T-cell (primary cell): ENCODE measurements at regions not wholly inside any gene's neighbourhood (a gene's known extent, or its start where the extent isn't known, plus 50 kb on each side); places are given as distances from the start of the nearest gene placed in this dataset.

Source experiments
- ATAC-seq, 4 experiments: fragments of 200-7000 bp in 3 of 4; fragments of 150-1000 bp in 1 of 4; cut with Tn5 transposase; replicated peaks in 1 of 4; 1 replicate in 3 of 4; 2 replicates in 1 of 4; pipeline ENCODE4 v1.10.0; 2021; ENCODE audit warnings: moderate library complexity in 3 of 4, mild to moderate bottlenecking in 2 of 4, moderate number of reproducible peaks in 1 of 4
- CTCF ChIA-PET, 2 donors: fragments of 300-600 bp; sonication (Branson Sonifier 250); formaldehyde crosslinking; loops; one replicate each; lab custom pipeline; 2022; ENCODE audit warnings: antibody characterized with exemption in 2 of 2; lab: Charles Lee
- POLR2A ChIA-PET, 2 donors: fragments of 300-600 bp; sonication (Branson Sonifier 250); formaldehyde crosslinking; loops; one replicate each; lab custom pipeline; 2022; ENCODE audit warnings: antibody characterized with exemption in 2 of 2; lab: Charles Lee
- DNase-seq, 35 experiments: peaks; one replicate each; pipeline versions ENCODE4 v3.0.0 to v3.0.0-alpha.2; 2013 to 2023
- H3K27ac ChIP-seq: one replicate; pipeline ENCODE4 v1.5.1; 2013; ENCODE audit warnings: low read length
- H3K27me3 ChIP-seq, 2 experiments: replicated peaks in 1 of 2; 1 replicate in 1 of 2; 2 replicates in 1 of 2; pipeline versions ENCODE4 v1.6.1 to v1.7.0; 2013; ENCODE audit warnings: low read length in 1 of 2, mixed read lengths in 1 of 2; ENCODE audit not compliant: control insufficient read depth in 2 of 2, insufficient read depth in 2 of 2; ENCODE audit errors: extremely low read depth in 1 of 2
- H3K36me3 ChIP-seq, 2 donors: 1 replicate in 1 of 2; 2 replicates in 1 of 2; pipeline versions ENCODE4 v1.6.1 to v1.7.0; 2013; ENCODE audit warnings: low read length in 1 of 2; ENCODE audit not compliant: control insufficient read depth in 2 of 2, insufficient read depth in 1 of 2; ENCODE audit errors: extremely low read depth in 1 of 2
- H3K4me1 ChIP-seq, 2 experiments: 1 replicate in 1 of 2; 2 replicates in 1 of 2; pipeline versions ENCODE4 v1.6.1 to v1.7.0; 2013; ENCODE audit warnings: low read length in 2 of 2, mixed read lengths in 1 of 2; ENCODE audit not compliant: insufficient read depth in 2 of 2, control insufficient read depth in 1 of 2; ENCODE audit errors: extremely low read depth in 1 of 2
- H3K4me3 ChIP-seq, 2 donors: 1 replicate in 1 of 2; 2 replicates in 1 of 2; pipeline versions ENCODE4 v1.5.1 to v1.7.0; 2013; ENCODE audit warnings: mild to moderate bottlenecking in 2 of 2, low read length in 1 of 2, moderate library complexity in 1 of 2; ENCODE audit not compliant: control insufficient read depth in 1 of 2; ENCODE audit errors: extremely low read depth in 1 of 2
- H3K9me3 ChIP-seq: 2 replicates; pipeline ENCODE4 v1.7.0; 2013
- H3K27ac Mint-ChIP-seq, 2 donors: one replicate each; pipeline ENCODE4 v1.8.0; 2020 to 2021; ENCODE audit warnings: mild to moderate bottlenecking in 2 of 2, mixed read lengths in 2 of 2
- H3K27me3 Mint-ChIP-seq, 2 donors: one replicate each; pipeline ENCODE4 v1.8.0; 2021 to 2022; ENCODE audit warnings: mixed read lengths in 2 of 2
- H3K36me3 Mint-ChIP-seq: one replicate; pipeline ENCODE4 v1.8.0; 2021; ENCODE audit warnings: mixed read lengths
- H3K4me1 Mint-ChIP-seq, 3 donors: one replicate each; pipeline ENCODE4 v1.8.0; 2020 to 2022; ENCODE audit warnings: mixed read lengths in 3 of 3, mild to moderate bottlenecking in 1 of 3
- H3K4me3 Mint-ChIP-seq, 3 donors: one replicate each; pipeline ENCODE4 v1.8.0; 2020 to 2022; ENCODE audit warnings: mild to moderate bottlenecking in 3 of 3, mixed read lengths in 3 of 3, moderate library complexity in 3 of 3
- H3K9me3 Mint-ChIP-seq, 3 donors: one replicate each; pipeline ENCODE4 v1.8.0; 2020 to 2022; ENCODE audit warnings: mixed read lengths in 3 of 3
- WGBS: methylation state at CpG from one replicate; pipeline ENCODE4 v1.1.5; 2013; ENCODE audit warnings: missing lambda C conversion rate; ENCODE audit not compliant: insufficient coverage; 5-methylcytosine and 5-hydroxymethylcytosine counted together

GRCh38 chr2:120815292-120815691 is 79.6 kb downstream of the GLI2 start:
- WGBS, result 77% methylated on average over 12 of the region's 12 CpGs
- Histone ChIP-seq H3K4me3 (no peak overlapping the region), H3K9me3 (no peaks in the 10 kb centered on the region), H3K27me3 (peaks cover 0 to 10% of the 10 kb centered on the region in 2 experiments), H3K36me3 (no peaks in the 10 kb centered on the region), H3K27ac (no peak overlapping the region), H3K4me1 (no peaks in the 10 kb centered on the region)
- ATAC-seq, result no peak
- ChIA-PET CTCF (no interaction called here), POLR2A (no interaction called here)
- Mint-ChIP-seq H3K4me1 (no peaks in the 10 kb centered on the region), H3K4me3 (no peak overlapping the region), H3K36me3 (no peaks in the 10 kb centered on the region), H3K9me3 (no peaks in the 10 kb centered on the region), H3K27ac (no peak overlapping the region), H3K27me3 (peaks cover 0 to 3% of the 10 kb centered on the region in 2 donors)
- DNase-seq, result no peak

- Histone ChIP-seq H3K4me3 (no peak overlapping the region), H3K27ac (no peak overlapping the region), H3K27me3 (peaks cover 0 to 6% of the 10 kb centered on the region in 2 experiments), H3K36me3 (no peaks in the 10 kb centered on the region), H3K9me3 (no peaks in the 10 kb centered on the region), H3K4me1 (no peaks in the 10 kb centered on the region)
- Mint-ChIP-seq H3K9me3 (no peaks in the 10 kb centered on the region), H3K27me3 (peaks cover 0 to 3% of the 10 kb centered on the region in 2 donors), H3K4me1 (no peaks in the 10 kb centered on the region), H3K4me3 (no peak overlapping the region), H3K36me3 (no peaks in the 10 kb centered on the region), H3K27ac (no peak overlapping the region)
- no peak for DNase-seq
- ChIA-PET POLR2A (no interaction called here), CTCF (no interaction called here)
- 93% methylated on average over 24 of the region's 25 CpGs for WGBS
- ATAC-seq, result no peak
These were observed 81.7 kb downstream of the GLI2 start for GRCh38 chr2:120817136-120817955.

GRCh38 chr2:120817956-120818325 is 82.3 kb downstream of the GLI2 start:
- no peak overlapping the region for H3K27ac Mint-ChIP-seq
- no peaks in the 10 kb centered on the region for H3K36me3 Mint-ChIP-seq
- no peak overlapping the region for H3K27ac ChIP-seq
- H3K4me1 ChIP-seq, result no peaks in the 10 kb centered on the region
- H3K9me3 ChIP-seq, result no peaks in the 10 kb centered on the region
- H3K4me3 ChIP-seq, result no peak overlapping the region
- WGBS, result 85% methylated on average over 2 of the region's 3 CpGs
- H3K9me3 Mint-ChIP-seq, result no peaks in the 10 kb centered on the region
- peaks cover 0 to 6% of the 10 kb centered on the region in 2 experiments for H3K27me3 ChIP-seq
- H3K36me3 ChIP-seq, result no peaks in the 10 kb centered on the region
- H3K27me3 Mint-ChIP-seq, result peaks cover 0 to 3% of the 10 kb centered on the region in 2 donors
- no peak for ATAC-seq
- no peak overlapping the region for H3K4me3 Mint-ChIP-seq
- CTCF ChIA-PET, result no interaction called here
- DNase-seq, result no peak
- POLR2A ChIA-PET, result no interaction called here
- H3K4me1 Mint-ChIP-seq, result no peaks in the 10 kb centered on the region

DNA sequence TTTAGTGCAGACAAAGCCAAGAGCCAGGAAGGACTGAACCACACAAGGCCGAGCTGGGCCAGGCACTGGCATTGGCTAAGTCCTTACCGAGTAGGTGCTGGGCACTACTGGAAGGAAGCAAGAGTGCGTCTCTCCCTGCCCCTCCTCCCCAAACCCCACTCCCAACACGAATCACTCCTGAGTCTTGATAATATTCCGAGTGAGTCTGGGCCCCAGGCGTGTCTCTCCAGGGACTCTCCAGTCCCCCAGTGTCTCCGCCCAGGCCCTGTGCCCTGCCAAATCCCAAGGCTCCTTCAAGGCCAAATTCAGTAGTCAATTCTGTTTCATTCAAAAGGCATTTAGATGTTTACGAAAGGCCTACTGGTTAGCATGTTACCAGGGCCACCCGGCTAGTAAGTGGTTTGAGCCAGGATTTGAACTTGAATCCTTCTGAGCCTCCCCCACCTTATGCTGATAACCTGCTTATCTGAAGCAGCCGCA is 82.8 kb downstream of the GLI2 start:
- Histone ChIP-seq H3K9me3 (no peaks in the 10 kb centered on the region), H3K4me3 (no peak overlapping the region), H3K27me3 (peaks cover 0 to 6% of the 10 kb centered on the region in 2 experiments), H3K4me1 (no peaks in the 10 kb centered on the region), H3K27ac (no peak overlapping the region), H3K36me3 (no peaks in the 10 kb centered on the region)
- DNase-seq (no peak), ATAC-seq (no peak)
- no peaks in the 10 kb centered on the region for H3K36me3 Mint-ChIP-seq
- H3K4me3 Mint-ChIP-seq, result no peak overlapping the region
- ChIA-PET POLR2A (no interaction called here), CTCF (no interaction called here)
- peaks cover 0 to 3% of the 10 kb centered on the region in 2 donors for H3K27me3 Mint-ChIP-seq
- H3K4me1 Mint-ChIP-seq, result no peaks in the 10 kb centered on the region
- WGBS, result 83% methylated on average over 6 of the region's 10 CpGs
- no peak overlapping the region for H3K27ac Mint-ChIP-seq
- H3K9me3 Mint-ChIP-seq, result no peaks in the 10 kb centered on the region

DNA sequence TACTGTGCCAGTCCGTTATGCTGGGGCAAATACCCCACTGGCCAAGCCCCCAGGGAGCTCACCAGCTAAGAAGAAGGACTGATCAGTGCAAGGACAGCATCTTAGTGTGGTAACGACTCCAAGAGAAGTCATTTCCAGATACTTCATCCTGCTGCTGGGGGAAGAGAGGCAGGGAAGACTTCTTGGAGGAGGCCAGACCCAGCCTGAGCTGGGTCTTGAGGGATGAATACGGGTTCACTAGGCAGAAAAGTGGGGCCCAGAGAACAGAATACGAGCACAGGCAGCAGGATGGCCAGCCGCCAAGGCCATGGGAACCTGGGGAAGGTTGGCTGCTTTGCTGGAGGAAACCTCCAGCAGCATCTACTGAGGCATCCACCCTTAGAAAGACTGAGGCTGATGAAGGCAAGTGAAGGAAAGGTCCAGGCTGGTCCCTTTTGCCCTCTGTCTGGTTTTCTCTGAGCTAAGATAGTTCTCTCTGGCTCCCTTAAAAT is 84.1 kb downstream of the GLI2 start:
- no peaks in the 10 kb centered on the region for H3K27me3 Mint-ChIP-seq
- no peak overlapping the region for H3K27ac ChIP-seq
- no peaks in the 10 kb centered on the region for H3K9me3 Mint-ChIP-seq
- no peak overlapping the region for H3K4me3 Mint-ChIP-seq
- POLR2A ChIA-PET, result no interaction called here
- H3K9me3 ChIP-seq, result no peaks in the 10 kb centered on the region
- no peak for DNase-seq
- no peak overlapping the region for H3K27ac Mint-ChIP-seq
- H3K27me3 ChIP-seq, result no peaks in the 10 kb centered on the region
- H3K4me1 ChIP-seq, result no peaks in the 10 kb centered on the region
- no peaks in the 10 kb centered on the region for H3K4me1 Mint-ChIP-seq
- no peak overlapping the region for H3K4me3 ChIP-seq
- no peaks in the 10 kb centered on the region for H3K36me3 ChIP-seq
- no peak for ATAC-seq
- no peaks in the 10 kb centered on the region for H3K36me3 Mint-ChIP-seq
- CTCF ChIA-PET, result no interaction called here
- WGBS, result 75% methylated on average over 5 of the region's 5 CpGs

DNA sequence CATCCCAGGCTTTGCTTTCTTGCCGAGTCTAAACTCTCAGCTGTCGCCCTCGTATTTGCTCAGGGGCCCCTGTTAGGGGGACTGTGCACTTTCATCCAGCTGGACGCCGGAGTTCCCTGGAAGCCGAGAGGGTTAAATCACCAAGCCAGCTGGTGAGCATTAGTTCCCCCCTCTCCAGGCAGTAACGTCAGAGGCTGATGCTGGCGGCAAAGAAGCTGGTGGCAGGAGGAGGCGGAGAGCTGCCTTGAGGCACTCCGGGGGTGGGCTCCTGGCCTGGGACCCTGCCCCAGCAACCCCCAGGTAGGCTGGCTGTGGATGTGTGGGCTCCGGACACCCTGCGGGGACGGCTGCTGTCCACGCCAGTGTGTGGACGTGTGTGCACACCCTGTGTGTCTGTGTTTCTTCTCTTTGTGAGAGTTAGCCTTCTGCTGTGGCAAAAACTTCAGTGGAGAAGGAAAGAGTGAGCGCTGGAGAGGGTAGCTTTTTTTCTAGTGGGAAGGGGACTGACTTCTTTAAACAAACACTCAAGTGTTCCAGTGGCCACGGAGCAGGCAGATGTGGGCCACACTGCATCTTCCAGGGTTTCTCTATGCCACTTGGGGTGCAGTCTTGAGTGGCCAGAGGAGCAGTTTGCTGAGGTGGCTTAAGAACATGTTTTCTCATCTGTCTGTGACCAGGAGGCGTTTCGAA is 84.7 kb downstream of the GLI2 start:
- ATAC-seq (no peak), DNase-seq (no peak)
- H3K27me3 Mint-ChIP-seq, result no peaks in the 10 kb centered on the region
- H3K9me3 ChIP-seq, result no peaks in the 10 kb centered on the region
- POLR2A ChIA-PET, result no interaction called here
- H3K4me3 ChIP-seq, result no peak overlapping the region
- H3K4me3 Mint-ChIP-seq, result no peak overlapping the region
- no peaks in the 10 kb centered on the region for H3K4me1 ChIP-seq
- no peaks in the 10 kb centered on the region for H3K36me3 ChIP-seq
- no peak overlapping the region for H3K27ac Mint-ChIP-seq
- no peak overlapping the region for H3K27ac ChIP-seq
- 68% methylated on average over 13 of the region's 19 CpGs for WGBS
- H3K36me3 Mint-ChIP-seq, result no peaks in the 10 kb centered on the region
- no peaks in the 10 kb centered on the region for H3K27me3 ChIP-seq
- H3K9me3 Mint-ChIP-seq, result no peaks in the 10 kb centered on the region
- H3K4me1 Mint-ChIP-seq, result no peaks in the 10 kb centered on the region
- CTCF ChIA-PET, result no interaction called here
